ENCODE measurements at regions not wholly inside any gene's neighbourhood (a gene's known extent, or its start where the extent isn't known, plus 50 kb on each side); places are given as distances from the start of the nearest gene placed in this dataset.

GRCh38 chr2:146228466-146229058 is 1616.3 kb upstream of the ACVR2A start:
- DNase-seq (ENCODE audit: low spot score) = no peak

DNA sequence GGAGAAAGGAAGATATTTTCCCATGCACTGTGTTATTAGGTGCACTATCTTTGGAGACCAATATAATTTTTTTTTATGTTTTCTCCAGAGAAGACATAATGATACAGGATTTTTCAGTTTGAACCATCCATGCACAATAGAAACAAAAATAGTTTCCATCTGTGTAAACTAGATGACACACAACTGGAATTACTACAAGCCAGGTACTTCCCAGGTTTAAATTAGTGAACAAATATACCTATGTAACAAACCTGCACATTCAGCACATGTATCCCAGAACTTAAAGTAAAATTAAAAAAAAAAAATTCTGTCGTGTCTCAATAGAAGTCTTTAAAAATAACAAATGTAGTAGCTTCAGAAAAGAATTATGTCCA is 1616.8 kb upstream of the ACVR2A start:
- DNase-seq (ENCODE audit: low spot score) = no peak

- no peak for DNase-seq (ENCODE audit: low spot score)
Observed at GRCh38 chr2:146227152-146228019, 1617.4 kb upstream of the ACVR2A start.

DNA sequence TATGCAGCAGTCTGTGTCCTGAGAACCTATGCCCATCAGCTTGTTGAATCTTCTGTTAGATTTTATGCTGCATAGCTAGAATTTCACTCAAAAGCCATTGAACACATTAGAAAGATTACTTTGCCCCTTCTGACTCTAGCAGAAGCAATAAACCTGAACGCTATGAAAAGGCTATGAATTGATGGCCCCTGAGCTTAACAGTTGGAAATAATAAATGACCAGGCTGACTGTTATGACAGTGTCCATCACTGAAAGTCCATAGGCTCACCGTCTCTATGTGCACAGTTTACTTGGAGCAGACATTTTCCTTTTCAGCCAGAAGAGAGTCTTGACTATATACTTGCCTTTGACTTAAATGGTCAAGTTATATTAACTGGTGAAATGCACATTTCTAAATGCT is 1618.8 kb upstream of the ACVR2A start:
- no peak for DNase-seq (ENCODE audit: low spot score)

DNA sequence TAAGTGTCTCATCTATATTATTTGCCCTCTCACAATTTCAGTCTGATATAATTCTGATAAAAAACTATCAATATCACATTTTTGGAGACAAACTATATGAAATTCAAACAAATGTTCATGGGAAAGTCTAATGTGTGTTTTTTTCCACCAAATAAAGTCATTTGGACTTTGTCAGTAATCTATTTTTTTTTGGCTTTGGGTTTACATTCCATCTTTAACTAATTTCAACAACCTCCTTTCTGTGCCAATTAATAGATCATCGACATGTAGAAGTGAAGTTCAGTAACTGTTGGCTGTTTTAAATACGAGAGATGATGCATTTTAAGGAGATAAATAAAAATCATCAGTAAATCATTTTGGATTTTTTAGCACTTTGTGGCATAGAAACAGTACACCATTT is 1623.0 kb upstream of the ACVR2A start:
- no peak for DNase-seq (ENCODE audit: low spot score)

- no peak for DNase-seq (ENCODE audit: low spot score)
Observed at GRCh38 chr2:146220957-146221356, 1623.9 kb upstream of the ACVR2A start.

DNA sequence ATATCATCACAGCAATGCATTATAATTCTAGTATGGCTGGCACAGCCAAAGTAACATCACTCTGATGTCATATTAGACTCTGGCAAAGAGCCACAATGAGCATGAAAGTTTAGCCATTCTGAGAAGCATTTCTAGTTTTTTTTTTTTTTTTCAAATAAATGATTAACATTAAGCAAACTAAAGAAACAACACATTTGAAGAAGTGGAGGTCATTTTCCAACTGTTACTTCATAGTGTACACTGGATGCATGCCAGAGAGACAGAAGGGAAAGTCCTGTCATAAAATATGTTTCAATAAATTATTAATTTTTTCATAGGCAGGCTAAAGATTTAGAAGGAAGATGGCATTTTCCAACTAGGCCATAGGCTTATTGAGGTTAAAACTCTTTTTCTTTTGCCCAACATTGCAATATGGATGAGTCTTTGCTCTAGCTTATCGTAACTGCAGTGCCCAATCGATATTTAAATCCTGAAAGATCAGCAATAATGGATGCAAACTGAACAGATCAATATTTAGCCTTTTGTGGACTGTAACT is 1630.4 kb upstream of the ACVR2A start:
- DNase-seq (ENCODE audit: low spot score) = peak; percentile 50

DNA sequence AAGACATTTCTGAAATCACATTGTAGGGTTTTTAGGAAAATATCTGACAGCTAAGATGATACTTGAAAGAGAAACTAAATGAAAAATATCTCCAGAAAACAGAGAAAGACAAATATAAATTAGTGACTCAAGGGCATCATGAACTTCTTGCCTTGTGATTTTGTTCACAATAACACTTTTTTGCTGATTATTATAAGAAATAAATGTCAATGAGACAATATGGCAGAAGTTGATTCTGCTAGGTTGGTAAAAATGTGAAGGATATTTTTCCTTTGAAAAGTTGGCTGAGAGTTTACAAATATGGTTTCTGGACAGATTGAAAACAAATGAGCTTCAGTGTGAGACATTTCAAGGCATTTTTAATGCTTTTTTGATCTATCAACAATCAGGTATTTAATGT is 1631.2 kb upstream of the ACVR2A start:
- DNase-seq (ENCODE audit: low spot score) = no peak

- no peak for DNase-seq (ENCODE audit: low spot score)
Observed at GRCh38 chr2:146212602-146213001, 1632.2 kb upstream of the ACVR2A start.

DNA sequence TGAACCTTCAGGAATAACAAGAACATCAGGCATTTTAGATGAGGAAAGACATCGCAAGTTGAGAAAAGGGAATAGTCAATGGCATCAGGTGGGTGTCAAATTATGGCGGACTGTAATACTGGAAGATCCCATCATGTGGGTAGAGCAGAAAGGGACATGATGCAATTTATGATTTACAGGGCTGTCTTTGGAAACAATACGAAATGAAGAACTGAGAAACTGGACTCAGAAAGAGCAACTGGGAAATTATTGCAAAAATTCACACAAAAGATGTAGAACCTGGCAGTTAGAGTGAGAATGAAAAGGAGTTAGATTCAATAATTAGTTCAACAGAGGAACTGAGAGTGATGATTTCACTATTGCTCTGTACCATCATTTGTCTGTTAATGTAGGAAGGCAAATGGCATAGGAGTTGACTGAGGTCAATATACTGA is 1635.0 kb upstream of the ACVR2A start:
- DNase-seq (ENCODE audit: low spot score) = no peak

DNA sequence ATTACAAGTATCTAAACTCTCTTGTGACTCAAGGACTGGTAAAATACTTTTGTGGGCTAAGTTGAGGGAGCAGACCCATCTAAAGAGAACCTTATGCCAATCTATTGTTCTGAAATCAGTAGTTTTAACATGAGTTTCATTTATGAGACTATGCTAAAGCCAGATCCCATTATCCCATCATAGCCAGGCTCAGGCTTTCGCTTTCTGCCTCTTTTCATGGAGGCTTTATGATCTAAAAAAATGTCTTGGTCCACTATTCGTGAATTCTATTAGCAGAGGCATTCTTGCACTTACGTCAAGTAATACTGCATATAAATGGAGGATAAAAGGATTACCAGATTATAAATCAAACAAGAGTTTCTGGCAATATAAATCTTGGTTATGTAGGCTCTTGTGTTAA is 1636.9 kb upstream of the ACVR2A start:
- no peak for DNase-seq (ENCODE audit: low spot score)

DNA sequence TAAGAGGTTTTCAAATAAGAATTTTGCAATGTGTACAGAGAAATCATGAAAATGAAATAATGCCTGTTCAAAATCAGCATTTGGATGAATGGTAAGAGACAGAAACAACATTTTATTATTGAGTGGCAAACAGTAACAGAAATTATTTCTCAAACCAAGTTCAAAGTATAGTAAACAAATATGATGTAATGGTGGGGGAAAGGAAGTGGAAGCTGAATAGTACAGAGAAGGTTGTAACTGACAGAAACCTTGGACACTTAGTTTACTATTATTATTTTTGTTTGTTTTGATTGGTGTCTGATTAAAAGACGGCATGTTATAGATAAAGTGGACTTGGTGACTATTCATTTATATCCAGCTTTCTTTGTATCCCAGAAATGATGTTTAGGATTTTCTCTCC is 1637.4 kb upstream of the ACVR2A start:
- no peak for DNase-seq (ENCODE audit: low spot score)

GRCh38 chr2:146203064-146203624 is 1641.7 kb upstream of the ACVR2A start:
- DNase-seq (ENCODE audit: low spot score) = no peak

DNA sequence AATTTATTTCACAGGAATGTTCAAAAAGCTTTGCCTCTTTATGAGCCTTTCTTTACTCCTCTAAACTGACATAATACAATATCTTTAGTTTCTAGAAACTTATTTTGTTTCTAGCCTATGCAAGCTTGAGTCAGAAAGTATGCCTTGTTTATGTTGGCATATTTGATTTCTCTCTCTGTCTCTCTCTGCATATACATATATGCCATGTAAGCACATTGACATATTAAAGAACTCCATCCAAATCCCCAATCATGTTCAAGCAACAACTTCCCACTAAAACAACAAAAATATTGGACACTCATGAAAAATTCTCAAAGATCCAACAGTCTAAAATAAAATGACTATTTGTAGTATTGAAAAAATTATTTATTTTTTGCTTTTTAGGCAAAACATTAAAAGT is 1651.2 kb upstream of the ACVR2A start:
- no peak for DNase-seq (ENCODE audit: low spot score)

DNA sequence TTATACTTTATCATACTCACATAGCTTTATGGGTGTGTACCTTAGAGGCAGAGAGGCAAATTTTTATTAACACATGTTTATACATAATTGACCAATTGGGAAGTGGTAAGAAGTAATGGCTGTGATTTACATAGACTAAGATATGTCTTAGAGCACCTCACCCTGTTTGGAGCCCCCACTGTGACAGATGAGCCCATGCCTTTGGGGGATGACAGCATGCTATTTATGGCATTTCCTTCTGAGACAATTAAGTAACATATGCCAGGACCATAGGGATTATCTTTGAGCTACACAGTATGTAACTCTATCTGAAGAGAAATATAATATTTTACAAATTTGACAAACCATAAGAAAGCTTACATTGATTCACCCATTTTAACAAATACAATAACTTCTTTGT is 1655.3 kb upstream of the ACVR2A start:
- no peak for DNase-seq (ENCODE audit: low spot score)

GRCh38 chr2:146173934-146174333 is 1654.0 kb upstream of the ZEB2 start:
- DNase-seq (ENCODE audit: low spot score) = no peak

DNA sequence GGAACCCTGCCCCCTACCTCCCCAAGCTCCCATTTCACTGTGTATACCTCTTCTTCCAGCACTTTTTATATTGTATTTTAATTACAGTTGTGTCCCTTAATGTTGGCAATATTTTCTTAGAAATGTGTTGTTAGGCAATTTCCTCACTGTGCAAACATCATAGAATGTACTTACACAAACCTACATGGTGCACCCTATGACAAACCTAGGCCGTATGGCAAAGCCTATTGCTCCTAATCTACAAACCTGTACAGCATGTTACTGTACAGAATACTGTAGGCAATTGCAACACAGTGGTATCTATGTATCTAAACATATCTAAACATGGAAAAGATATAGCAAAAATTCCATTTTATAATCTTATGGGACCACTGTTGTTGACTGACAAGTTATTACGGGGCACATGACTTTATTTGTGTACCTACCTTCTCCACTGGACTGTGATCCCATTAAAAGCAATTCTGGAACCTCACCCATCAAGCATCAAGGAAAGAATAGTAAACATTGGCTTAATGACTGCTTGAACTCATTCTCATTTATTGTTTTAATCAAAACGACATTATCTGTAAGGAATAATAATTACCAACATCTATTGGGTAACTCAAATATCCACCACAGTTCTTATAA is 1641.5 kb upstream of the ZEB2 start:
- DNase-seq (ENCODE audit: low spot score) = no peak

DNA sequence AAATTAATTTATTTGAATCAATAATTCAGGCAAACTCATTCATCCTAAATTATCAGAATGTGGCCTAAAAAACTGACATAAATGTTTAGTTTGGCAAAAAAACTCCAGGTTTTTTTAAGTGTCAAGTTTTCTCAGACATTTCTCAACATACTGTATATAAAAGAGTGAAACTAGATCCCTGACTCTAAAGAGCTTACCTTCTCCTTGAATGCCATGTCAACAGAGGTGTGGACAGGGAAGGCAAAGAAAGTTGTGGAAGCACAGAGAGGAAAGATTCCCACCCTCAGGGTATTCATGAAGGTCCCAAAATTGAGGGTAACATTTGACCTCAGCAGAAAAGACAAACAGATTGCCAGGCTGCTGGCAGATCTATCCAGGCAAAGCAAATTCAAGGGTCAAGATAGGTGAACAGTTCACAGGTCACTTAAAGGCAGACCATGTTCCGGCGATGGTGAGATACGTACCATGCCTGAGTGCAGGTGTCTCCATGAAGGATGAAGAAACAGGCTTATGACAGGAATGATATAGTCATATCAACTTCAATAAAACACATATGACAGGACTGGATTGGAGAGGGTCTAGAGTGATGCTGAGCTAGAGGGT is 1638.3 kb upstream of the ZEB2 start:
- DNase-seq (ENCODE audit: low spot score) = no peak

DNA sequence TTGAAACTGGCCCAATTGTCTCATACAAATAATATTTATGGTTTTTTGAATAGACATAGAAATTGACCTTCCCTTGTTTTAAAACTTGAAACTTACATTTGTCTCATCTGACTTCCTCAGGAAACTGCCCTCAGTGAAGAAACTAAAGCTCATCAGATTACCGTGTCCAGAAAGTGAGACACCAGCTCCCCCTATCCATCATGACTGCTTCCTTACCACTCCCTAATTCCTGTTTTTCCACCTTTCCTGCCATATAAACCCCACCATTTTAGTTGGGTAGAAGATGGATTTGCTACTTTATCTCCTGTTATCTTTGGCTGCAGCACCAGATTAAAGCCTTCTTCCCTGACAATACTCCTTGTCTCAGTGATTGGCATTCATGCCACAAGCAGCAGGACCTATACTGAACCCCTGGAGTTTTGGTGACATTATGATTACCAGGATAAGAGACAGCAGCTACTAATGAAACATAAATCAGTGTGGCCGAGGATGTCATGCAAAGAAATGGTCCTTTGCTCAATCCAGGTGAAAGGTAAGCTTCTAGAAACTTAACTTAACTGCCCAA is 1627.6 kb upstream of the ZEB2 start:
- DNase-seq (ENCODE audit: low spot score) = no peak

DNA sequence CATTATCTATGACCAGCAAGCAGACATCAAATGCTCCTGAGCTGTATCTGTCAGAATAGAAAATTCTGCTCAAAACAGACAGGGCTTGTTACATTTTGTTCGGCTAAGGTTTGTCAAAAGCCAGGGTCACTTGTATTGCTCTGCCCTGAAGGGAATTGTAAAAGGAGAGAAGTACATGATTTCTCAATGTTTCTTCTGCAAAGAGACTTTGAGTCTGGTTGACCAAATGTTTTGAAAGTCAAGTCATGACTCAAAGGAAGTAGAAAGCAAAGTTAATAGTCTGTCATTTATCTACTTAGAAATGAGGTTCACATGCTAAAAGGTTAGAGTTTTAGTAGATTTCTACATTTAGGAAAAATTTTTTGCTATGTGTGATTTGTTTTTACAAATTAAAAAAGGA is 1624.1 kb upstream of the ZEB2 start:
- DNase-seq (ENCODE audit: low spot score) = no peak

GRCh38 chr2:146138820-146139219 is 1618.9 kb upstream of the ZEB2 start:
- no peak for DNase-seq (ENCODE audit: low spot score)

GRCh38 chr2:146135245-146135644 is 1615.3 kb upstream of the ZEB2 start:
- DNase-seq (ENCODE audit: low spot score) = no peak

Measured in kidney tubule cell (primary cell).